Fibroblast of gingiva (primary cell): ENCODE measurements at regions not wholly inside any gene's neighbourhood (a gene's known extent, or its start where the extent isn't known, plus 50 kb on each side); places are given as distances from the start of the nearest gene placed in this dataset.
A peak's percentile ranks its signal among the peaks of the same experiment; 100 is the strongest.

ENCODE experiments used
- DNase-seq: peaks from one replicate; pipeline ENCODE4 v3.0.0-alpha.2; 2011; ENCODE audit warnings: low read depth

GRCh38 chr4:142961866-142962265 lies 115.8 kb upstream of the INPP4B start:
- DNase-seq = no peak

GRCh38 chr4:142974328-142974727 lies 128.2 kb upstream of the INPP4B start:
- no peak for DNase-seq

GRCh38 chr4:142975618-142976017 lies 129.5 kb upstream of the INPP4B start:
- no peak for DNase-seq

GRCh38 chr4:142976482-142976881 lies 130.4 kb upstream of the INPP4B start:
- DNase-seq = no peak

- no peak for DNase-seq
Observed at GRCh38 chr4:142977182-142977581, 131.1 kb upstream of the INPP4B start.

GRCh38 chr4:142983065-142983464 lies 137.0 kb upstream of the INPP4B start:
- DNase-seq = no peak

- no peak for DNase-seq
Observed at GRCh38 chr4:142983589-142983988, 137.5 kb upstream of the INPP4B start.

GRCh38 chr4:142984871-142985585 lies 138.9 kb upstream of the INPP4B start:
- peak; percentile 4 for DNase-seq

- no peak for DNase-seq
Observed at GRCh38 chr4:143016171-143016570, 168.5 kb upstream of the USP38 start.

- DNase-seq = no peak
Observed at GRCh38 chr4:143017210-143017609, 167.5 kb upstream of the USP38 start.

GRCh38 chr4:143019351-143019750 lies 165.4 kb upstream of the USP38 start:
- DNase-seq = no peak

GRCh38 chr4:143021384-143021783 lies 163.3 kb upstream of the USP38 start:
- no peak for DNase-seq

GRCh38 chr4:143023239-143023918 lies 161.3 kb upstream of the USP38 start:
- DNase-seq = no peak

- peak; percentile 44 for DNase-seq
Observed at GRCh38 chr4:143025081-143025704, 159.5 kb upstream of the USP38 start.

- DNase-seq = no peak
Observed at GRCh38 chr4:143026459-143027170, 158.1 kb upstream of the USP38 start.

GRCh38 chr4:143035661-143036060 lies 149.1 kb upstream of the USP38 start:
- no peak for DNase-seq

- no peak for DNase-seq
Observed at GRCh38 chr4:143036443-143036842, 148.3 kb upstream of the USP38 start.

GRCh38 chr4:143046454-143046853 lies 138.3 kb upstream of the USP38 start:
- no peak for DNase-seq

GRCh38 chr4:143046906-143047305 lies 137.8 kb upstream of the USP38 start:
- DNase-seq = no peak

- no peak for DNase-seq
Observed at GRCh38 chr4:143054971-143055370, 129.7 kb upstream of the USP38 start.

GRCh38 chr4:143055997-143056396 lies 128.7 kb upstream of the USP38 start:
- DNase-seq = no peak

- no peak for DNase-seq
Observed at GRCh38 chr4:143071351-143071750, 113.4 kb upstream of the USP38 start.

- no peak for DNase-seq
Observed at GRCh38 chr4:143076723-143077122, 108.0 kb upstream of the USP38 start.
